H54 (cell line): ENCODE measurements at regions not wholly inside any gene's neighbourhood (a gene's known extent, or its start where the extent isn't known, plus 50 kb on each side); places are given as distances from the start of the nearest gene placed in this dataset.

Experiments
- DNase-seq: peaks from one replicate; pipeline ENCODE4 v3.0.0; 2011; ENCODE audit warnings: low spot score, mixed read lengths; ENCODE audit not compliant: insufficient read length
- FAIRE-seq: peaks from 3 replicates; lab custom pipeline; 2011; peaks lifted over from hg19 to GRCh38; lab: Jason Lieb, UNC
- POLR2A ChIP-seq: IDR thresholded peaks from 2 replicates; pipeline ENCODE4 v1.6.1; 2011; ENCODE audit warnings: low read depth, mild to moderate bottlenecking, low read length

GRCh38 chr3:117874028-117874690 is 1160.5 kb downstream of the IGSF11 start:
- no peak for FAIRE-seq
- DNase-seq = no peak
- TF ChIP-seq POLR2A = no peak

- FAIRE-seq (no peak), DNase-seq (no peak)
Measured at GRCh38 chr3:117874904-117875874, 1159.5 kb downstream of the IGSF11 start.

GRCh38 chr3:117875887-117876286 is 1158.8 kb downstream of the IGSF11 start:
- DNase-seq (no peak), FAIRE-seq (no peak)
- TF ChIP-seq POLR2A = no peak

More at GRCh38 chr3:117874904-117875874, 1159.5 kb downstream of the IGSF11 start:
- no peak for TF ChIP-seq POLR2A

GRCh38 chr3:117880638-117881037 is 1154.0 kb downstream of the IGSF11 start:
- TF ChIP-seq POLR2A = no peak
- FAIRE-seq (no peak), DNase-seq (no peak)

- FAIRE-seq = no peak
- no peak for TF ChIP-seq POLR2A
- DNase-seq = no peak
Measured at GRCh38 chr3:117881210-117881609, 1153.4 kb downstream of the IGSF11 start.

- TF ChIP-seq POLR2A = no peak
- DNase-seq (no peak), FAIRE-seq (no peak)
Measured at GRCh38 chr3:117885011-117885441, 1149.6 kb downstream of the IGSF11 start.

- DNase-seq (no peak), FAIRE-seq (no peak)
- TF ChIP-seq POLR2A = no peak
Measured at GRCh38 chr3:117886147-117886546, 1148.5 kb downstream of the IGSF11 start.

GRCh38 chr3:117887031-117887430 is 1147.6 kb downstream of the IGSF11 start:
- DNase-seq = no peak
- TF ChIP-seq POLR2A = no peak
- no peak for FAIRE-seq

GRCh38 chr3:117887901-117888300 is 1146.7 kb downstream of the IGSF11 start:
- no peak for FAIRE-seq
- TF ChIP-seq POLR2A = no peak
- DNase-seq = no peak

- DNase-seq (no peak), FAIRE-seq (no peak)
- TF ChIP-seq POLR2A = no peak
Measured at GRCh38 chr3:117892431-117892841, 1142.2 kb downstream of the IGSF11 start.

- no peak for FAIRE-seq
- no peak for TF ChIP-seq POLR2A
- no peak for DNase-seq
Measured at GRCh38 chr3:117893001-117893400, 1141.6 kb downstream of the IGSF11 start.

- FAIRE-seq (no peak), DNase-seq (no peak)
- TF ChIP-seq POLR2A = no peak
Measured at GRCh38 chr3:117893638-117894037, 1141.0 kb downstream of the IGSF11 start.

GRCh38 chr3:117898722-117899522 is 1135.7 kb downstream of the IGSF11 start:
- no peak for DNase-seq
- no peak for FAIRE-seq

More at GRCh38 chr3:117898722-117899522, 1135.7 kb downstream of the IGSF11 start:
- no peak for TF ChIP-seq POLR2A
